Keratinocyte (primary cell): ENCODE measurements at regions not wholly inside any gene's neighbourhood (a gene's known extent, or its start where the extent isn't known, plus 50 kb on each side); places are given as distances from the start of the nearest gene placed in this dataset.

Experiments
- DNase-seq: peaks from one replicate; pipeline ENCODE4 v3.0.0-alpha.2; 2011; ENCODE audit warnings: low read depth, missing footprints, low spot score
- FAIRE-seq: peaks from 2 replicates; lab custom pipeline; 2011; peaks lifted over from hg19 to GRCh38; lab: Jason Lieb, UNC
- H2AFZ ChIP-seq: 2 replicates; pipeline ENCODE4 v1.6.0; 2012; ENCODE audit warnings: low read length, control low read depth, inconsistent platforms; ENCODE audit not compliant: control insufficient read depth
- H3K27ac ChIP-seq: 2 replicates; pipeline ENCODE4 v1.5.1; 2011; ENCODE audit warnings: low read length; ENCODE audit not compliant: control insufficient read depth, insufficient read depth
- H3K27me3 ChIP-seq: 3 replicates; pipeline ENCODE4 v1.6.0; 2011; ENCODE audit warnings: low read length; ENCODE audit not compliant: control insufficient read depth, insufficient read depth; ENCODE audit errors: extremely low read depth
- H3K36me3 ChIP-seq, 2 experiments: 2 replicates in 1 of 2; 3 replicates in 1 of 2; pipeline ENCODE4 v1.5.1; 2011; ENCODE audit warnings: low read length in 2 of 2, mild to moderate bottlenecking in 1 of 2; ENCODE audit not compliant: control insufficient read depth in 2 of 2, insufficient read depth in 2 of 2; ENCODE audit errors: extremely low read depth in 1 of 2
- H3K4me1 ChIP-seq: 3 replicates; pipeline ENCODE4 v1.5.1; 2011; ENCODE audit warnings: low read length; ENCODE audit not compliant: control insufficient read depth, insufficient read depth; ENCODE audit errors: extremely low read depth
- H3K4me2 ChIP-seq: 3 replicates; pipeline ENCODE4 v1.6.0; 2011; ENCODE audit warnings: low read depth, low read length; ENCODE audit not compliant: control insufficient read depth, insufficient read depth; ENCODE audit errors: extremely low read depth
- H3K4me3 ChIP-seq, 3 experiments: fragments of 200-600 bp in 1 of 3; sonication (generic) in 1 of 3; 2 replicates in 2 of 3; 3 replicates in 1 of 3; pipeline ENCODE4 v1.5.1; 2011 to 2016; ENCODE audit warnings: low read length in 3 of 3, mild to moderate bottlenecking in 3 of 3, control low read depth in 2 of 3, inconsistent platforms in 1 of 3, low read depth in 1 of 3, mixed read lengths in 1 of 3, mixed run types in 1 of 3, moderate library complexity in 1 of 3; ENCODE audit not compliant: control insufficient read depth in 2 of 3, insufficient read depth in 2 of 3; ENCODE audit errors: extremely low read depth in 1 of 3
- H3K79me2 ChIP-seq: 2 replicates; pipeline ENCODE4 v1.6.0; 2012; ENCODE audit warnings: low read length; ENCODE audit not compliant: control insufficient read depth, insufficient read depth
- H3K9ac ChIP-seq: 3 replicates; pipeline ENCODE4 v1.6.0; 2011; ENCODE audit warnings: low read length; ENCODE audit not compliant: control insufficient read depth, insufficient read depth; ENCODE audit errors: extremely low read depth
- H3K9me1 ChIP-seq: 3 replicates; pipeline ENCODE4 v1.6.0; 2011; ENCODE audit warnings: low read length; ENCODE audit not compliant: control insufficient read depth, insufficient read depth; ENCODE audit errors: extremely low read depth
- H3K9me3 ChIP-seq: 2 replicates; pipeline ENCODE4 v1.5.1; 2012; ENCODE audit warnings: low read depth, low read length; ENCODE audit not compliant: control insufficient read depth
- H4K20me1 ChIP-seq: 3 replicates; pipeline ENCODE4 v1.6.0; 2011; ENCODE audit warnings: low read length; ENCODE audit not compliant: control insufficient read depth, insufficient read depth; ENCODE audit errors: extremely low read depth
- EZH2 ChIP-seq: IDR thresholded peaks from one replicate; pipeline ENCODE4 v1.6.1; 2012; ENCODE audit warnings: inconsistent platforms, mild to moderate bottlenecking, low read length, moderate library complexity
- dilution Hi-C: fragments of 300-500 bp; cut with MboI; formaldehyde crosslinking; loops from one replicate; pipeline ENCODE4 v1.7.0; 2020; ENCODE audit warnings: low sequenced_read_pairs; ENCODE audit not compliant: extremely low pct_ligation_motif_present
- TF ChIP-seq, protein P1 (sequence below), 3 experiments: IDR thresholded peaks in 1 of 3; conservative IDR thresholded peaks in 1 of 3; optimal IDR thresholded peaks in 1 of 3; 2 replicates in 2 of 3; 3 replicates in 1 of 3; pipeline versions ENCODE3 to v1.5.1; 2011; ENCODE audit warnings: low read length in 3 of 3, mild to moderate bottlenecking in 3 of 3, moderate library complexity in 2 of 3, control low read depth in 1 of 3, inconsistent platforms in 1 of 3; ENCODE audit not compliant: insufficient read depth in 2 of 3; ENCODE audit errors: extremely low read depth in 1 of 3

DNA sequence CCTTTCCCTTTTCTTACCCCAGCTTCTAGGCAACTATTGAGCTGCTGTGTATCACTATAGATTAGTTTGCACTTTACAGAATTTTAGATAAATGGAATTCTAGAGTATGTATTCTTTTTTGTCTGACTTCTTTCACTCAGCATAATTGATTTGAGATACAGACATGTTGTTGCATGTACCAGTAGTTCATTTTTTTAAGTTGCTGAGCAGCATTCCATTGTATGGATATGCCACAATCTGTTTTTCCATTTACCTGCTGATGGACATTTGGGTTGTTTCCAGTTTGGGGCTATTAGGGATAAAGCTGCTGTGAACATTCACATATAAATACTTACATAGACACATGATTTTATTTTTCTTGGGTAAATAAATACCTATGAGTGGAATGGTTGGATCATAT lies 135.7 kb downstream of the IGF1 start:
- Histone ChIP-seq H2AFZ (no peak overlapping the region), H3K4me2 (no peak overlapping the region), H3K27ac (no peak overlapping the region), H3K36me3 (no peaks in the 10 kb centered on the region), H3K4me3 (no peak overlapping the region), H3K9me3 (no peaks in the 10 kb centered on the region), H3K9me1 (no peaks in the 10 kb centered on the region), H3K27me3 (no peaks in the 10 kb centered on the region), H4K20me1 (no peaks in the 10 kb centered on the region), H3K4me1 (peaks cover 4% of the 10 kb centered on the region), H3K9ac (no peak overlapping the region), H3K79me2 (no peaks in the 10 kb centered on the region)
- no peak for FAIRE-seq
- dilution Hi-C loops, result no loop called here
- no peak for DNase-seq
- no peak for TF ChIP-seq EZH2
- TF ChIP-seq, protein P1, sequence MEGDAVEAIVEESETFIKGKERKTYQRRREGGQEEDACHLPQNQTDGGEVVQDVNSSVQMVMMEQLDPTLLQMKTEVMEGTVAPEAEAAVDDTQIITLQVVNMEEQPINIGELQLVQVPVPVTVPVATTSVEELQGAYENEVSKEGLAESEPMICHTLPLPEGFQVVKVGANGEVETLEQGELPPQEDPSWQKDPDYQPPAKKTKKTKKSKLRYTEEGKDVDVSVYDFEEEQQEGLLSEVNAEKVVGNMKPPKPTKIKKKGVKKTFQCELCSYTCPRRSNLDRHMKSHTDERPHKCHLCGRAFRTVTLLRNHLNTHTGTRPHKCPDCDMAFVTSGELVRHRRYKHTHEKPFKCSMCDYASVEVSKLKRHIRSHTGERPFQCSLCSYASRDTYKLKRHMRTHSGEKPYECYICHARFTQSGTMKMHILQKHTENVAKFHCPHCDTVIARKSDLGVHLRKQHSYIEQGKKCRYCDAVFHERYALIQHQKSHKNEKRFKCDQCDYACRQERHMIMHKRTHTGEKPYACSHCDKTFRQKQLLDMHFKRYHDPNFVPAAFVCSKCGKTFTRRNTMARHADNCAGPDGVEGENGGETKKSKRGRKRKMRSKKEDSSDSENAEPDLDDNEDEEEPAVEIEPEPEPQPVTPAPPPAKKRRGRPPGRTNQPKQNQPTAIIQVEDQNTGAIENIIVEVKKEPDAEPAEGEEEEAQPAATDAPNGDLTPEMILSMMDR (optimal IDR thresholded peaks at IDR 0.05 in 1 of 3, IDR thresholded peaks at IDR 0.05 in 1 of 3, conservative IDR thresholded peaks at IDR 0.05 in 1 of 3; ENCODE audit: extremely low read depth in 1 of 3, insufficient read depth in 2 of 3, low read length in 3 of 3), result no peak

DNA sequence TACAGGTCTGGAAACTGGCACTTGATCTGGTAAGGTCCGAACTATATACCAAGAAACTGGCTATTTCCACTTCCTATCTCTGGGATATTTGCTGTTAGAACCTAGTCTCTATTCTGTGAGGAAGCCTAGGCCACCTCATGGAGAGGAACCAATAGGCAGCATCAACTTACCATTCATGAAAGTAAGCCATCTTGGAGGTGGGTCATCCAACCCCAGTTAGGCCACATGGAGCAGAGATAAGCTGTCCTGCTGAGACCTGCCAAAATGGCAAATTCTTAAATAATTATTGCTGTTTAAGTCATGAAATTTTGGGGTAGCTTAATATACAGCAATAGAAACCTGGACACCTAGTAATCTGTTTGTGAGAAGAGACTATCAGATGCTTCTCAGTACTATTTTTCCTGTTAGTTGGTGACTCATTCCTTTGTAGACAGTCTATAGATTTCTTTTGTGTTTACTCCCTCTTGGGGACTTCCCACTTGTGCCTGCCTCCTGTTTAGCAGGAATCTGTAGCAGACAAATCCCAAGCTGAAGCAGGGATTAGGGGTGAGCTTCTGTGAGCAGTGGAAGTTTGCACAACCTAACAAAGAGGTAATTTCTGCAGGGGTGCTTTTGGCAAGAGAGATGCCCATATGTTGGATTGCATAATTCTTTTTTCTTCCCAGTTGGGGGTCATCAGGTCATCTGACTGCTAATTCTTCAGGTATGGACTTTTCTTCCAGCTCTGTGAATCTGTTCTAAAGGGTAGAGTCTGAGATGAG lies 136.8 kb downstream of the IGF1 start:
- no peak overlapping the region for H3K9ac ChIP-seq
- dilution Hi-C loops, result no loop called here
- no peaks in the 10 kb centered on the region for H3K27me3 ChIP-seq
- DNase-seq, result no peak
- no peaks in the 10 kb centered on the region for H4K20me1 ChIP-seq
- H2AFZ ChIP-seq, result no peak overlapping the region
- H3K9me3 ChIP-seq, result no peaks in the 10 kb centered on the region
- H3K4me2 ChIP-seq, result no peak overlapping the region
- no peak for FAIRE-seq
- no peak overlapping the region for H3K27ac ChIP-seq
- no peaks in the 10 kb centered on the region for H3K9me1 ChIP-seq
- no peak overlapping the region for H3K4me3 ChIP-seq
- H3K36me3 ChIP-seq, result no peaks in the 10 kb centered on the region
- H3K4me1 ChIP-seq, result peaks cover 4% of the 10 kb centered on the region
- TF ChIP-seq EZH2, result no peak
- TF ChIP-seq, protein P1 (optimal IDR thresholded peaks at IDR 0.05 in 1 of 3, IDR thresholded peaks at IDR 0.05 in 1 of 3, conservative IDR thresholded peaks at IDR 0.05 in 1 of 3; ENCODE audit: extremely low read depth in 1 of 3, insufficient read depth in 2 of 3, low read length in 3 of 3), result no peak
- H3K79me2 ChIP-seq, result no peaks in the 10 kb centered on the region
